HepG2 (cell line): ENCODE measurements at regions not wholly inside any gene's neighbourhood (a gene's known extent, or its start where the extent isn't known, plus 50 kb on each side); places are given as distances from the start of the nearest gene placed in this dataset.

ENCODE experiments used
- EP300 ChIP-seq, 3 experiments: sonication (generic) in 1 of 3; formaldehyde crosslinking in 1 of 3; IDR thresholded peaks; 2 replicates each; pipeline versions ENCODE4 v1.5.1 to v1.6.1; 2011 to 2020; ENCODE audit warnings: low read depth in 2 of 3, low read length in 2 of 3, borderline replicate concordance in 1 of 3, improper control_type of control experiment in 1 of 3, mild to moderate bottlenecking in 1 of 3, missing genetic modification reagents in 1 of 3, moderate library complexity in 1 of 3
- GTF2F1 ChIP-seq: fragments of 150-350 bp; IDR thresholded peaks from 2 replicates; pipeline ENCODE4 v1.6.1; 2014; ENCODE audit warnings: low read length
- HCFC1 ChIP-seq: fragments of 150-350 bp; IDR thresholded peaks from 2 replicates; pipeline ENCODE4 v1.6.1; 2014; ENCODE audit warnings: low read depth, low read length
- HIVEP1 ChIP-seq: sonication (generic); formaldehyde crosslinking; IDR thresholded peaks from 2 replicates; pipeline ENCODE4 v1.4.0; 2020; ENCODE audit warnings: mild to moderate bottlenecking, missing genetic modification reagents
- POLR2A ChIP-seq, 2 experiments: IDR thresholded peaks; 2 replicates each; pipeline ENCODE4 v1.6.1; 2011; ENCODE audit warnings: low read depth in 2 of 2, low read length in 2 of 2, mild to moderate bottlenecking in 1 of 2, moderate library complexity in 1 of 2; ENCODE audit not compliant: insufficient read depth in 1 of 2
- TF ChIP-seq, protein P1 (sequence below): sonication (generic); formaldehyde crosslinking; conservative IDR thresholded peaks from 2 replicates; pipeline ENCODE4 v1.4.0; 2020; ENCODE audit warnings: missing genetic modification reagents
- TF ChIP-seq, protein P2 (sequence below): sonication (generic); formaldehyde crosslinking; IDR thresholded peaks from 2 replicates; pipeline ENCODE4 v1.4.0; 2020; ENCODE audit warnings: missing genetic modification reagents
- TF ChIP-seq, protein P3 (sequence below): sonication (generic); formaldehyde crosslinking; IDR thresholded peaks from 2 replicates; pipeline ENCODE4 v1.5.0; 2020; ENCODE audit warnings: mild to moderate bottlenecking, missing genetic modification reagents, moderate library complexity

DNA sequence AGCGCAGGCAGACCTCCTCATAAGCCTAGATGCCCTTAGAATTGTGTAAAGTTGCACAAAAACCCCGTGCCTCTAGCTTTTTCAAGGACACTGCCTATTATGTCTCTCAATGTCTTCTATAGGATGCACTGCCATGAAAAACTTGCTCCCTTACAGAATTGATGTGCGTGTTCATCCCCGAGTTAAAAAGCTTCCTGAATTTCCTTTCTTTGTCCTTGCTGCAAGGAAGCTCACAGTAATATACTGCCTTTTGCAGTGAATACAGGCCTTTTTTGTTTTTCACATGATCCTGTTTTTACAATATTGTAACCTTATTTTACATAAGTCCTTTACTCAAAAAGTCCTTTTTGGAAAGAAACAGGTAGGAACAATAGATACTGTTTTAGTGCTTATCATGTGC is 193.0 kb downstream of the TTLL7 start:
- no peak for TF ChIP-seq HIVEP1 (CRISPR knock-in tag)
- no peak for TF ChIP-seq GTF2F1
- TF ChIP-seq, protein P1, sequence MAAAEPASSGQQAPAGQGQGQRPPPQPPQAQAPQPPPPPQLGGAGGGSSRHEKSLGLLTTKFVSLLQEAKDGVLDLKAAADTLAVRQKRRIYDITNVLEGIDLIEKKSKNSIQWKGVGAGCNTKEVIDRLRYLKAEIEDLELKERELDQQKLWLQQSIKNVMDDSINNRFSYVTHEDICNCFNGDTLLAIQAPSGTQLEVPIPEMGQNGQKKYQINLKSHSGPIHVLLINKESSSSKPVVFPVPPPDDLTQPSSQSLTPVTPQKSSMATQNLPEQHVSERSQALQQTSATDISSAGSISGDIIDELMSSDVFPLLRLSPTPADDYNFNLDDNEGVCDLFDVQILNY (CRISPR knock-in tag): no peak
- TF ChIP-seq, protein P2, sequence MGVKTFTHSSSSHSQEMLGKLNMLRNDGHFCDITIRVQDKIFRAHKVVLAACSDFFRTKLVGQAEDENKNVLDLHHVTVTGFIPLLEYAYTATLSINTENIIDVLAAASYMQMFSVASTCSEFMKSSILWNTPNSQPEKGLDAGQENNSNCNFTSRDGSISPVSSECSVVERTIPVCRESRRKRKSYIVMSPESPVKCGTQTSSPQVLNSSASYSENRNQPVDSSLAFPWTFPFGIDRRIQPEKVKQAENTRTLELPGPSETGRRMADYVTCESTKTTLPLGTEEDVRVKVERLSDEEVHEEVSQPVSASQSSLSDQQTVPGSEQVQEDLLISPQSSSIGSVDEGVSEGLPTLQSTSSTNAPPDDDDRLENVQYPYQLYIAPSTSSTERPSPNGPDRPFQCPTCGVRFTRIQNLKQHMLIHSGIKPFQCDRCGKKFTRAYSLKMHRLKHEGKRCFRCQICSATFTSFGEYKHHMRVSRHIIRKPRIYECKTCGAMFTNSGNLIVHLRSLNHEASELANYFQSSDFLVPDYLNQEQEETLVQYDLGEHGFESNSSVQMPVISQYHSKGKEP (CRISPR knock-in tag): no peak
- TF ChIP-seq, protein P3, sequence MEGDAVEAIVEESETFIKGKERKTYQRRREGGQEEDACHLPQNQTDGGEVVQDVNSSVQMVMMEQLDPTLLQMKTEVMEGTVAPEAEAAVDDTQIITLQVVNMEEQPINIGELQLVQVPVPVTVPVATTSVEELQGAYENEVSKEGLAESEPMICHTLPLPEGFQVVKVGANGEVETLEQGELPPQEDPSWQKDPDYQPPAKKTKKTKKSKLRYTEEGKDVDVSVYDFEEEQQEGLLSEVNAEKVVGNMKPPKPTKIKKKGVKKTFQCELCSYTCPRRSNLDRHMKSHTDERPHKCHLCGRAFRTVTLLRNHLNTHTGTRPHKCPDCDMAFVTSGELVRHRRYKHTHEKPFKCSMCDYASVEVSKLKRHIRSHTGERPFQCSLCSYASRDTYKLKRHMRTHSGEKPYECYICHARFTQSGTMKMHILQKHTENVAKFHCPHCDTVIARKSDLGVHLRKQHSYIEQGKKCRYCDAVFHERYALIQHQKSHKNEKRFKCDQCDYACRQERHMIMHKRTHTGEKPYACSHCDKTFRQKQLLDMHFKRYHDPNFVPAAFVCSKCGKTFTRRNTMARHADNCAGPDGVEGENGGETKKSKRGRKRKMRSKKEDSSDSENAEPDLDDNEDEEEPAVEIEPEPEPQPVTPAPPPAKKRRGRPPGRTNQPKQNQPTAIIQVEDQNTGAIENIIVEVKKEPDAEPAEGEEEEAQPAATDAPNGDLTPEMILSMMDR (CRISPR knock-in tag): no peak
- TF ChIP-seq HCFC1: no peak
- no peak for TF ChIP-seq POLR2A (IDR thresholded peaks at IDR 0.05; ENCODE audit: insufficient read depth in 1 of 2, low read depth in 2 of 2, low read length in 2 of 2)
- TF ChIP-seq EP300 (IDR thresholded peaks at IDR 0.05; ENCODE audit: low read depth in 2 of 2, low read length in 2 of 2): no peak
- no peak for TF ChIP-seq EP300 (CRISPR knock-in tag; IDR thresholded peaks at IDR 0.05; ENCODE audit: borderline replicate concordance)
